ENCODE measurements at regions not wholly inside any gene's neighbourhood (a gene's known extent, or its start where the extent isn't known, plus 50 kb on each side); places are given as distances from the start of the nearest gene placed in this dataset.
A peak's percentile ranks its signal among the peaks of the same experiment; 100 is the strongest.

DNA sequence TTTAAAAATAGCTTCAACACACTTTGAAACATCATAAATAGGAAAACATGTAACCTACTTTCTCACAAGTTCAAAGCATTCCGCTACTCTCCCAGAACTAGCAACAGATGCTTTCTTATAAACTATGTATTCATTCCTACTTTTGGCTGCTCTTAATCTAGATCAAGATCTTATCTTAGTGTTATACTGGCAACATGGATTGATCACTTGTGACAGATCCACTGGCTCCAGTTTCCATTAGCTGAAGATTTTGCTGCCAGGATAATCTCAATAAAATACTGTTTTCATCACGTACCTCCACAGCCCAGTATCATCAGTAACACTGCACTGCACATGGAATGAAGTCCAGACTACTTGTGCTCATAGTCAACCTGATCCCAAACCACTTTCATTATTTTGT, 491.7 kb upstream of the AGTR1 start:
- DNase-seq (ENCODE audit: low spot score) (no peak), ATAC-seq (no peak)

DNA sequence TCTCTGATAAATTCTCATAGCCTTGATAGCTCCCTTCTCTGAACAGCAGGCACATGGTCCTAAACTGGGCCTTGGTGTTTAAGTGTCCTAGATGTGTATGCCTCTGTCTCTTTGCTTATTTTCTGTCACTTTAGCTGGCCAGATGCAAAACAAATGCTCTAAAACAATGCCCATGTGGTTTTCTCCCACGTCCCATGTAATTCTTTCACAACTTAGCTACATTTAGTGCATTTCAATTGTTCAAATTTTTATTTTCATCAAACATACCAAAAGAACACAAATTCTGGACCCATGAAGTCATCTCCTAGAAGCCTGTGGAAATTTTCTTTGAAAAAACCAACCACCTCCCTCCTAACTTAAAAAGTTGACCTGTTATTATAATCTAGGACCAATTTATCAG, 491.3 kb upstream of the AGTR1 start:
- DNase-seq (ENCODE audit: low spot score) (no peak), ATAC-seq (no peak)

GRCh38 chr3:148208975-148209374, 488.7 kb upstream of the AGTR1 start:
- DNase-seq (ENCODE audit: low spot score) (no peak), ATAC-seq (no peak)

GRCh38 chr3:148211725-148212124, 486.0 kb upstream of the AGTR1 start:
- ATAC-seq (peak; percentile 59), DNase-seq (ENCODE audit: low spot score) (no peak)

- no peak for ATAC-seq
- DNase-seq (ENCODE audit: low spot score): no peak
Observed at GRCh38 chr3:148214705-148215104, 483.0 kb upstream of the AGTR1 start.

DNA sequence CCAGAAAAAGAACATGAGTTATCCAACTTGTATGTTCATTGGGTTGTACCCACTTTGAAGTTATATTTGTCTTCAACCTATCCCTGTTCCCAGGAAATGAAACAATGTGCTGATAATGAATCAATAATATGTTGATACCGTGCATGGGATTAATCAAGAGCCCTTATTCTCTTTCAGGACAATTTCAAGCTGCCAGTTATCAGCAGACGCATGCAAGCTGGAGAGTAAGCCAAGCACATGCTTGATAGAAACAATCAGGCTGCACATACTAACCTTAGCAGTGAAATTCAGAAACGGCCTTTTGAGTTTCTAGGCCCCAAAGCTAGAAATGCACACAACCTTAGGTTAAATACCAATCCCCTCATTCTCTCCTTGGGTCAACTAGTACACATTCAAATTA, 480.4 kb upstream of the AGTR1 start:
- DNase-seq (ENCODE audit: low spot score) (no peak), ATAC-seq (no peak)

- peak; percentile 46 for DNase-seq (ENCODE audit: low spot score)
- peak; percentile 82 for ATAC-seq
Observed at GRCh38 chr3:148218222-148218621, 479.5 kb upstream of the AGTR1 start.

GRCh38 chr3:148219999-148220398, 477.7 kb upstream of the AGTR1 start:
- no peak for ATAC-seq

GRCh38 chr3:148221303-148221702, 476.4 kb upstream of the AGTR1 start:
- DNase-seq (ENCODE audit: low spot score) (no peak), ATAC-seq (no peak)

More at GRCh38 chr3:148219999-148220398, 477.7 kb upstream of the AGTR1 start:
- no peak for DNase-seq (ENCODE audit: low spot score)

GRCh38 chr3:148223266-148223665, 474.4 kb upstream of the AGTR1 start:
- DNase-seq (ENCODE audit: low spot score): no peak
- ATAC-seq: no peak

GRCh38 chr3:148226246-148226645, 471.5 kb upstream of the AGTR1 start:
- ATAC-seq (no peak), DNase-seq (ENCODE audit: low spot score) (no peak)

- DNase-seq (ENCODE audit: low spot score) (no peak), ATAC-seq (no peak)
Observed at GRCh38 chr3:148227534-148227933, 470.2 kb upstream of the AGTR1 start.

DNA sequence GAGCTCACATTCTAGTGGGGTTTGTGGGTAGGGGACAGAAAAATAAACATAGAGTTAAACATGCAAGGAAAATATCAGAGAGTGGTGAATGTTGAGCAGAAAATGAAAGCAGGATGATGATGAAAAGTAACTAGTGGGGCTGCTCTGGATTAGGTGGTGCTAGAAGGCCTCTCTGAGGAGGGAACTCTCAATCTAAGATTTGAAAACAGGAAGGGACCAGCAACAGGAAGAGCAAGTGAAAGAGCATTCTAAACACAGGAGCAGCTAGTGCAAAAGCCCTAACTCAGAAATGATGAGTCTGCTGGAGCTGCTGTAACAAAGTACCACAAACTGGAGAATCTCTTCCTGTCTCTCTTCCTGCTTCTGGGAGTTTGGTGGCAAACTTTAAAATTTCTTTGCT, 468.6 kb upstream of the AGTR1 start:
- ATAC-seq: no peak
- no peak for DNase-seq (ENCODE audit: low spot score)

- ATAC-seq: no peak
- no peak for DNase-seq (ENCODE audit: low spot score)
Observed at GRCh38 chr3:148230473-148230872, 467.2 kb upstream of the AGTR1 start.

DNA sequence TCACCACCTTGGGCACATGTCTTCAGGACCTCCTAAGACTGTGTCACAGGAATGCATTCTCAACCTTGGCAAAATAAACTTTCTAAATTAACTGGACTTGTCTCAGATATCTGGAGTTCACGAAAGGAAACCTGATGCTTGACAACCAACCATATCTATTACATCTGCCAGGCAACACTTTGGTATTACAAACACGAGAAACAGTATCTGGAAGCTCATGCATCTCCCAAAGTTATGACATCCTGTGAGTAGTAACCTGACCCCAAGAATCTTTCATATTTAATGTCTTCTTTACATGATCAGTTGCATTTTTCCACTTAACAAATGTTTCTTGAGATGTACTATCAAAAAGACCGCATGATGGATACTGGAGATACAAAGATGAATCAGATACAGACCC, 465.3 kb upstream of the AGTR1 start:
- DNase-seq (ENCODE audit: low spot score) (no peak), ATAC-seq (no peak)

GRCh38 chr3:148233403-148233802, 464.3 kb upstream of the AGTR1 start:
- ATAC-seq (no peak), DNase-seq (ENCODE audit: low spot score) (no peak)

GRCh38 chr3:148234536-148234935, 463.2 kb upstream of the AGTR1 start:
- no peak for DNase-seq (ENCODE audit: low spot score)
- ATAC-seq: no peak

DNA sequence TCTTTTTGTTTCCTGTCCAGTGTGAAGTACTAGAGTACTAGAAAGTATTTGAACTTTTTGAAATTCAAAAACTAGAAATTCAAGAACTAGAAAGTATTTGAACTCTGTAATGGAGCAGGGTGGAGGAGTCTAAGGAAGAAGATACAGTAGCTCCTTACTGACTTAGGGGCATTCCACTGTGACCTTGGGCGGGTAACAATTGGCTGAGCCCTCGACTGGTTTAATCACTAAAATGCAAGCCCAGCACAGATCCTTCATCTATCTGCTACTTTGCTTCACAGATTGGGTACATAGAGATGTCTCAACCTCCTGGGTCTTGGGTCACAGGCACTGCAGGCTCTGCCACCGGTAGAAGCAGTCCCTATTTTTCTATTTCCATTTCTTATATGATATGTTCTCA, 462.1 kb upstream of the AGTR1 start:
- ATAC-seq (no peak), DNase-seq (ENCODE audit: low spot score) (no peak)

DNA sequence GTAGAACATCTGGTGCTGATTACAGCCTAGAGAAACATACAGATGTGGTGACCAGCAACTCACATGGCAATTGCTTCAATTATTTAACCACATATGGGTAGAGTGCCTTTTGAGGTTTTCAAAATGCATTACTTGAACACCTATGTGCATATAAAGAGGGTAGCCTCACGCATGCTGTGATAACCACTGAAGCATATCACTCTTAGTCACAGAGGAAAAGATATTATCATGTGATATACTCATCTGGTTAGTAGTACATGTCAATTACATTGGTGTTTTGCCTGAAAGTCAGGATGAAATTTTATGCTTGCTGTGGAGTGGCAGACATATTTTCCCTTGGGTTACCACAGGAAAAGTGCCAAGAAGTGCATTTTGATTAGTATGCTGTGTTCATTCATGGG, 459.3 kb upstream of the AGTR1 start:
- ATAC-seq (no peak), DNase-seq (ENCODE audit: low spot score) (no peak)

- ATAC-seq (no peak), DNase-seq (ENCODE audit: low spot score) (no peak)
Observed at GRCh38 chr3:148240351-148240750, 457.4 kb upstream of the AGTR1 start.

DNA sequence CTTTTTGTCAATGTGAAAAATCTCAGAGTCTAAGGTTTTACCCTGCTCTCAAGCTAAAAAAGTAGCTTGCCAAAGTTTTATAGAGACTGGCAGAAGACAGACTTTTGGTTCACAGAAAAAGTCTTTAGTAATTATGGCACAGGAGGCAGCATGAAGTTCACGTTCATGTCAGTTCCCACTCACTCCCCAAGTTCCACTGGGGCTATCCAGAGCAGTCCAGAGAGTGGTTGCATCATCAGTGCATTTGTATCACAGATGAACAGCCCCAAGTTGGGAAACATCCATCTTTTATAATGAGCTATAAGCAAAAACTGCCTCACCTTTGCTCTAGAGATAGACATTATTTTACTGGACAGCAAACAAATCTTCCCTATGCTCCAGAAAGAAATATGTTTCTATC, 454.1 kb upstream of the AGTR1 start:
- no peak for ATAC-seq

DNA sequence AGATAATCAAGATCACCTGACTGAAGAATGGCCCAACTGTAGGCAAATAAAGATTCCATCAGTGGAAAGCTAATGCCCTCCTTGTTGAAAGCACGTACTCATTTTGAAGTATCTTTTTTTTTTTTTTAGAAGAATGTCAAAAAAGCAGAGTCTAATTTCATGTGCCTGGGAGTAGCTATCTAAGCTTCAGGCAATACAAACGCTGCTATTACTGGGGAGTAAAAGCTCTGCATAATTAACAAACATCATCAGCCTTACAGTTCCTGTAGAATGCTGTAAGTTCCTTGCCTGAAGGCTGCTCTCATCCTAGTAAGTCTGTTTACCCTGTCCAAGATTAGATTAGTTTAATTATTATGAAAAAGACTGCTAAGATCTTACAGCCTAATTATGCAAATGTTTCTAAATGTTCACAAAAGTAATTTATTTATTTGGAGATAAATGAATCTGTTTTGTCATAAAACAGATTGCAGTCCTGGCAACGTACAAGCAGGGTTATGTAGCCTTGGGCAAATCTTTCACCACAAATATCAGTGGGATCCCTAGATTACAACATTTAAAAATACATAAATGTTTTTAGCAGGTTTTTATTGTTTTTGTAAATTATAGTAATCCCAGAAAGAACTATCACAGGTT, 451.3 kb upstream of the AGTR1 start:
- ATAC-seq: no peak
- no peak for DNase-seq (ENCODE audit: low spot score)

More for the DNA sequence above, 454.1 kb upstream of the AGTR1 start:
- DNase-seq (ENCODE audit: low spot score): no peak

- ATAC-seq (no peak), DNase-seq (ENCODE audit: low spot score) (no peak)
Observed at GRCh38 chr3:148253713-148254112, 444.0 kb upstream of the AGTR1 start.

GRCh38 chr3:148254402-148254801, 443.3 kb upstream of the AGTR1 start:
- DNase-seq (ENCODE audit: low spot score) (no peak), ATAC-seq (no peak)
